HTERT RPE-1 (cell line): ENCODE measurements at regions not wholly inside any gene's neighbourhood (a gene's known extent, or its start where the extent isn't known, plus 50 kb on each side); places are given as distances from the start of the nearest gene placed in this dataset.

Source experiments
- in situ Hi-C: fragments of 300-500 bp; cut with MboI; formaldehyde crosslinking; loops from 4 replicates; pipeline ENCODE4 v1.14.3; 2020; ENCODE audit warnings: low sequenced_read_pairs

- in situ Hi-C loops, result no loop called here
Measured at GRCh38 chr1:200319148-200319547, 90.7 kb downstream of the ZNF281 start.

GRCh38 chr1:200317236-200317635 is 92.6 kb downstream of the ZNF281 start:
- in situ Hi-C loops, result no loop called here

- in situ Hi-C loops, result no loop called here
Measured at GRCh38 chr1:200316148-200316803, 93.6 kb downstream of the ZNF281 start.

DNA sequence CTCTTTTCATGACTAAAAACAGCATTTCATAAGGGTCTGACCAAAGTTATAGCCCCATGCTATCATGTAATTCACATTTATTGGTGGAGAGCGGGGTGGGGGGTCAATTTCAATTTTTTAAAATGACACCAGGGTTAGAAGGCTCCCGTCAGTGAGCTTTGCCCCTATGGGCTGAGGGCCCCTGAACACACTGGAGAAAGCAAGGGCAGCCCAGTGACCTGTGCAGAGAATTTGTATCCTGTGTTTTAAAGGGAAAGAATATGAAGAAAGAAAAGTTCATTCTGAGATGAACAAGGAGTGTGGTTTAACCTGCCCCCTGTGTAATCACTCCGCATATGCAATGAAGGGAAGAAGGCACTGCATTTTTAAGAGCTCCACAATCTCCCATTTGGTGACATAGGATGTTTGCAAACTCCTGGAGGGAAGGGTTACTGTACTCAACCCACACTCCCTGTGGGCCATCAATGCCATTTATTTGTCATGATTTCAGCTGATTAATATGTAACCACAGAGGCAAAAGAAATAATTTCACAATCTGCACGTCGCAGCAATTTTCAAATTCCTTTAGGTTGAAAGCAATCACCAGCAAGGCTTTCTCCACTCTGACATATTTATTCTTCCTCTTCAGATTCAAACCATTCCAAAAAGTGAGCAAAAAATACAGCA is 95.6 kb downstream of the ZNF281 start:
- in situ Hi-C loops, result no loop called here

GRCh38 chr1:200311256-200311655 is 98.6 kb downstream of the ZNF281 start:
- in situ Hi-C loops, result no loop called here

GRCh38 chr1:200310824-200311223 is 99.0 kb downstream of the ZNF281 start:
- in situ Hi-C loops, result no loop called here

DNA sequence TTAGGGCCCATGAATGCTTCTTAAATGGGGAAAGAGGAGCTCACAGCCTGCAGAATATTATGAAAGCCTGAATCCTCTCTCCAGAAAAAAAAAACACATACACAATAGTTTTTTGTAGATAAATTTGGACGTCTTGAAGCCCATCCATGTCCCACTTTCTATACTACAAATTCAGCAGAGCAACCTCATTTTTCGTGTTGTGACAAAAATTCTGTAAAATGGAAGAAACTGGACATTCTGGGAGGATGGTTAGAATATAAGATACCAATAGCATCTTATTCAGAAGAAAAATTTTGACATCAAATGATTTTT is 102.1 kb downstream of the ZNF281 start:
- in situ Hi-C loops, result no loop called here

DNA sequence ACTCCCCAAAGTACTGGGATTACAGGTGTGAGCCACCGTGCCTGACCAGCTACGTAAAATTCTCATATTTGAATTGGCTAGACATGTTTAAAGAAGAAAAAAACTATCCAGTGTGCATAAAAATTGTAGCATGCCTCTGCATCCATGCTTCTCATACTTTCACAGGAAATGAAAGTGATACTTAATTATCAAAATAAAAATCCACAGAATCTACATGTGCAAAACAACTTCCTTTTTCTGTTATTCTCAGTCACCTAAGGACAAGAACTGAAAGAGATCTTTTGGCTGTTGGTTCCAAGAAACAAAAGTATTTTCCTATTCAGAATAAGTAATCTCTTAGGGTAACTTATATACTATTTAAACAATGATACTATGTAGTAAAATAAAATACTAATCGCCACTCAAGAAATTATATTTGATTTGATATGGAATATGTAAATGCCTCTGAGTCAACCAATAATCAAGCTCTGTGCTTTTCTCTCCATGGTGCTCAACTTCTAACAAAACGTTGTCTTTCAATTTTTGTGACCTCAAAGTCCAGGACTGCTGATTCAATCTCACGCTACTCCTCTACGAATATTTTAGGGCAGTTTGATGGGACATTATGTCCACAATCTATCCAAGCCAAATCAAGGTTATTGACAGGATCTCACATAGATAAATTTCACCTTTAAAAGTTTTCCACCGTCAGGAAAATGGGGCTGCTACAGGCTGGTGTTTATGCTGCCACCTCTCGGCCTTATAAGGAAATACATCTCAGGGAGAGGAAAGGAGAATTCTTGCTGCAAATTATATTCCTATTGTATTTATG is 102.7 kb downstream of the ZNF281 start:
- in situ Hi-C loops, result no loop called here

DNA sequence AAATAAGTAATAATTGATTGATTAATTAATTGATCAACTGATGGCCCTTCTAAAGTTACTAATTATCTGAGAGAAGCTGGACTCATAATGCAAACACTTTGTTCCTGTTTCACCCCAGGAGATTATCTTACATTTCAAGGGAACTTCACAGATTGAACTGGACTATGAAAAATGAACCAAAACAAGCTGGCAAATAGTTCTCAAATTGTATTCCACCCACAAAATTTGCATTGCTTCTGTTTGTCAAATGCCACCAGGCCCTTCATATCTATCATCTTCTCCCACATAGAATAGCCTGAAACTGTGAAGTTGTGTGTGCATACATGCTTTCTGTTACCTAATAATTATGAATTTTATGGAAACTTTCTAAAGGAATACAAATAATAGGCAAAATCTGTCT is 104.0 kb downstream of the ZNF281 start:
- in situ Hi-C loops, result no loop called here

DNA sequence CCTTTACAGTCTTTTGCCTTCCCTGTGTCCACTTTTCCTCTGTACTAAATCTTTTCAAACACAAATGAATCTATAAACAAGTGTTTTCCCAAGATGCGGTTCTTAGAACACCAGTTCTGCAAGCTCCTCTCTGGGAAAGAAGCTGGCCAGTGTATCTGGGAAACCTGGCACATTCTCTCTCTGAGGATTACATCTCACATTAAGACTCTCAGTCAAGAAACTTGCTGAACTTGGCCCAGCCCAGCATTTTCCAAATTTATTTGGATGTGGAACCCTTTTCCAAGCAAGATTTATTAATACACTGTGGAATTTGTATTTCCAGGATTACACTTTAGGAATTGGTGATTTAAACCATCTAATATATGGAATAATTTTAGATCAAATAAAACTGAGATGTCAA is 105.7 kb downstream of the ZNF281 start:
- in situ Hi-C loops, result no loop called here

GRCh38 chr1:200302921-200303290 is 106.9 kb downstream of the ZNF281 start:
- in situ Hi-C loops, result no loop called here

DNA sequence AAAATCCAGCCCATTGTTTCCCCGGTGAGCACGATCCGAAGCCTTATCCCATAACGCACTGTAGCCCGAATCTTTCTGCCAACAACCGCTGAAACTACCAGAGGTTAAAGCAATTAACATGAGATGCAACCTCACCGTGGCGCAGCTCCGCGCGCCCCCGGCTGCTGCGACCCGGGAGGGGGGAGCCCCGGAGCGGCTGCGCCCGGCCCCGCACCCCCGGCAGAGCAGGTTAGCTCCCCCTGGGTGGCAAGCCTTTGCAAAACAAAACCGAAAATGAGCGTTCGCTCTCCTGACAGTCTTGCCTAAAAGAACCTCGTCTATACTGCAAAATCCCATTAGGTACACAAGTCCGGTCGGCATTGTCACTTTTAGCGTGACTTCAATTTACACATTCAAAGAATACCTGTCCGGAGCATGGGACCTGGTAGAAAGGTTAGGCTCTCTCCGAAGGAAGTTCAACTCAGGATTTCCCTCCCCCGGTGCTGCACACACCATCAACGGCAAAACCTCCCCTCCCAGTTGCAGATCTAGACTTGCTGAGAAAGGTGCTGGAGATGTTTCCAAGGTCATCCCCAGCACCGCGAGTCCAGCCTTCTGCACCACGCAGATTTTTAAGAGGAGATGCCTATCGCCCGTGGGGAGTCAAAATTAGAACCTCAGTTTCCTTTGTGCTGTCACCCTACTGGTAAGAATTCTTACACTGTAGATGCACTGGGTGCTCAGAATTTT is 107.5 kb downstream of the ZNF281 start:
- in situ Hi-C loops, result no loop called here

DNA sequence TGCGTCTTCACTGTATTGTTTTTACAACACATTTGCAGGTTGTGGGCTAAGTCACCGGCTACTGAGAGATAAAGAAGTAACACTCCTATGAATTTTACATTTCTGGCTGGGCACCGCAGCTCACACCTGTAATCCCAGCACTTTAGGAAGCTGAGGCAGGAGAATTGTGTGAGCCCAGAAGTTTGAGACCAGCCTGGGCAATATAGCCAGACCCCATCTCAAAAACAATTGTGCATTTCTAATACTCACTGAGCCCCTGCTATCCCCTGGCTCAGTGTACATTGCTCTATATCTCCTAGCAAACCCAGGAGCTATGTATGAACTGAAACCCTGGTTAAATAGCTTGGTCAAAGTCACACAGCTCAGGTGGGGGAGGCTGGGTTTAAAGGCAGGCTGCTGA is 108.7 kb downstream of the ZNF281 start:
- in situ Hi-C loops, result no loop called here

DNA sequence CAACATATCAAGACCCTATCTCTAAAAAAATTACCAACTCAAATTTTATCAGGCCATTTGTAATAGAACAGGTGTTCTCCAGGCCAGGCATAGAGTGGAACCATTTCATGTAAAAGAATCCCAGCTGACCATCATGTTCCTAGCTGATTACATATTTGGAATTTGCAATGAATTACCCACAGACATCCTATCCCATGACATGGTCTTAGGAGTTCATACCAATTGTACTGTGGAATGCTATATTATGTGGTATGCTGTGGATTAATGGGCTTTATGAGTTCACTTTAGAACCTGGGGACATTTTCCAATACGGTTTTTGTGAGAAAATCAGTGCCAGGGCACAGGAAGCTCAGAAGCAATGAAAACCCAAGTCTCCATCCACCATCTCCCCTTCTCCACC is 110.3 kb downstream of the ZNF281 start:
- in situ Hi-C loops, result loop anchor here (25.0 kb wide), 1 partner anchor 188 kb away; no protein-coding TSS in a partner anchor

- in situ Hi-C loops, result loop anchor here (25.0 kb wide), 1 partner anchor 189 kb away; no protein-coding TSS in a partner anchor
Measured at GRCh38 chr1:200298242-200298641, 111.6 kb downstream of the ZNF281 start.

DNA sequence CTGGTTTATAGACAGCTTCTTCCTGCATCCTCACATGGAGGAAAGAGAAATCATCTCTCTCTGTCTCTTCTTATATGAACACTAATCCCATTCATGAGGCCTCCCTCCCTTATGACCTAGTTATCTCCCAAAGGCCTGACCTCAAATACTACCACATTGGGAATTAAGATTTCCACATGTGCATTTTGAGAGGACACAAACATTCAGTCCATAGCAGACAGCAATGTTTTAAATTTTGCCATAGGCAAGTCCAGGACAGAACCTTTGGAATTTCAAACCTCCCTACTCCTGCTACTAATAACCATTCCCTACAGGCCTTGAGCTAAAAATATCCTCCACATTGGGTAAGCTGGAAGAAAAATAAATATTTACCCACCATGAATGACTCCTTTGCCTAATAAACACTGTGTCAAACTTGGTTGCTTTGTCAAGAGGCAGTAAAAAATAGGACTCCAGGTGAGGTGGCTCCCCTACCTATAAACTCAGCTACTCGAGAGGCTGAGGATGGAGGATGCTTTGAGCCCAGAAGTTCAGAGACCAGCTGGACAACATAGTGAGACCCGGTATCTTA is 113.7 kb downstream of the ZNF281 start:
- in situ Hi-C loops, result loop anchor here (25.0 kb wide), 1 partner anchor 191 kb away; no protein-coding TSS in a partner anchor

DNA sequence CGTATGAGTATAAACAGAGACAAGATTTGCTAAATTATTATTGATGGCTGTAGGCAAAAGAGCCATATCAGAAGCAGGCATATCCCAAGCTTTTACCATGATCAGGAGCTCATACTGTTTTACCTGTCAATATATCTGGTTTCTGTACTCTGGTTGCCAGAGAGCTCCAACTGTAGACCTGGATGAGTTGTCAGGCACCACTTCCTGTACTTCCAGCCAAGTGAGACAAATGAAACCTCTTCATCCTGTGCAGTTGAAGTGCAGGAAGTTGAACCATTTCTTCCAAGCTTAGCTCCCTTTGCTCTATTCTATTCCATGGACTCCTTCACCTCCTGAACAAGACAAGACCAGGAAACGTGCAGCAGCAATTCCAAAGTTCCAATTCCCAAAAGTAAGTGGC is 115.6 kb downstream of the ZNF281 start:
- in situ Hi-C loops, result loop anchor here (25.0 kb wide), 1 partner anchor 193 kb away; no protein-coding TSS in a partner anchor

DNA sequence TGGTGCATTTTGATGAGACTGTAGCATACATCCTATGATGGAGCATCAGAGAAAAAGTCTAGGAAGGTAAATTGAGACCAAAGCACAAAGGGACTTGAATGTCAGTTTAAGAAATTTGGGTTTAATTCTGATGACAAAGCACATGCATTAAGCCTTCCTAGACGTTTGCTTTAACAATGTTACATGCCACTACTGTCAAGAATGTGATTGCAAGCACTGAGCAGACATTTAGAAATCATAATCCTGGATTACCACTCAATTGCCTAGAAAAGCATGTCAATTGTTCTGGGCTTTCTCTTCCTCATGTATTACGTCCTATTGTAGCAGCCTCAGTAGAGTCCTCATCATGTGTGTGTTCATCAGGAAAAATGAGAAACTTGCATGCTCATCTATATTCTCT is 117.1 kb downstream of the ZNF281 start:
- in situ Hi-C loops, result loop anchor here (25.0 kb wide), 1 partner anchor 195 kb away; no protein-coding TSS in a partner anchor

DNA sequence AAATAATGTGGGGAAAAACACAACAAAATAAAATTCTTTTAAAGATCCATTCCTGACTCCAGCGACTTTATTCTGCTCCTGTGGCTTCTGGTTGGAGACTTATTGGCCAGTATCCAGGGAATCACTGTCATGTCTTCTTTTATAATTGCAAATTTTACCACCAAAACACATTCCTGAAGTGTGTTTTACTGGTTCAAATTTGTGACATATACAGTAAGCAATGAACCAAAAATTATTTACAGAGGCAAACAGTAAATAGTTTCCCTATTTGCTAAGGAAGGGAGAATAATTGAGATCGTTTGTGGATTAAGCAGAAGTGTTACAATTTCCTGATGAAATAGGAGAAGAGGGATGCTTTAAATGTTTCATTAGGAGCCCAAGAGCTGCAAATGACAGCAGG is 118.7 kb downstream of the ZNF281 start:
- in situ Hi-C loops, result loop anchor here (25.0 kb wide), 1 partner anchor 196 kb away; no protein-coding TSS in a partner anchor

DNA sequence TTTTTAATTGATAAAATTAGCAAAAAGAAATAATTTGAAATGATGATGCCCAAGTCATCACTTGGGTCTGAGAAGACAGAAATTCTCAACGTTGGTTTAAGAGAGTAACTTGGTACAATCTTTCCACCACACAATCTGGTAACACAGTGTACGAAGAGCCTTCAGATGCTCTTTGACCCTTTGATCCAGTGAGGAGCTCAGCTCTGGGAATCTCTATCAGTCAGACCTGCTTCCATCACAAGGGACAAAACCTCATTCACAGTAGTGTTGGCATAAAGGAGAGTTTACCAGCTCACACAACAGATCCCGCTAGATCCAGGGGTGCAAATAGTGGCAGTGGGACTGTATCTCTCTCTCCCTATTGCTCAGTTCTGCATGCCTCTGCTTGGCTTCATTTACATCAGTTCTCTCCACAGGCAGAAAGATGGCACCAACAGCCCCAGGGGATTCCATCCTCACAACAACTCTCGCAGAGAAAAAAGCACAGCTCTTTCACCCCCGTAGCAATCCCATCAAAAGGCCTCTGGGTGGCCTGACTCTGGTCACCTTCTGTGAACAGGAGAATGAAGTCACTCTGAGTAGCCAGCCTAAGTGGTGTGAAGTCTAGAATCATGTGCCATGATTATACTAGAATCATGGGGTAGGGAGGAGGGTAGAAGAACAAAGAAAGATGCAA is 119.7 kb downstream of the ZNF281 start:
- in situ Hi-C loops, result loop anchor here (25.0 kb wide), 1 partner anchor 197 kb away; no protein-coding TSS in a partner anchor
